ENCODE measurements at regions not wholly inside any gene's neighbourhood (a gene's known extent, or its start where the extent isn't known, plus 50 kb on each side); places are given as distances from the start of the nearest gene placed in this dataset.

- no peak overlapping the region for H3K4me3 ChIP-seq (ENCODE audit: low read length)
- no peak overlapping the region for H3K4me3 Mint-ChIP-seq
- 50% methylated on average over 1 of the region's 1 CpG for WGBS (ENCODE audit: insufficient coverage)
- intact Hi-C loops (cut with micrococcal nuclease) = no loop called here
- H3K27ac ChIP-seq (ENCODE audit: low read length) = no peak overlapping the region
- no peaks in the 10 kb centered on the region for H3K36me3 Mint-ChIP-seq
- ATAC-seq = no peak
- H3K27ac Mint-ChIP-seq = no peak overlapping the region
- H3K9me3 Mint-ChIP-seq = peaks cover 0 to 2% of the 10 kb centered on the region in 2 donors
- no peaks in the 10 kb centered on the region for H3K27me3 ChIP-seq (ENCODE audit: control insufficient read depth, insufficient read depth, low read length)
- no peak for DNase-seq
- H3K36me3 ChIP-seq (ENCODE audit: control insufficient read depth, insufficient read depth, low read length) = no peaks in the 10 kb centered on the region
- no peak for TF ChIP-seq CTCF (IDR thresholded peaks at IDR 0.05)
- no peaks in the 10 kb centered on the region for H3K9me3 ChIP-seq (ENCODE audit: control insufficient read depth, insufficient read depth, low read length)
- H3K4me1 ChIP-seq (ENCODE audit: control insufficient read depth, insufficient read depth, low read length) = no peaks in the 10 kb centered on the region
- no peaks in the 10 kb centered on the region for H3K4me1 Mint-ChIP-seq
- peaks cover 0 to 6% of the 10 kb centered on the region in 2 donors for H3K27me3 Mint-ChIP-seq (ENCODE audit: low read depth in 2 of 2)
These were observed 110.2 kb downstream of the ALX1 start for GRCh38 chr12:85390266-85390665.

- no peaks in the 10 kb centered on the region for H3K4me1 ChIP-seq (ENCODE audit: control insufficient read depth, insufficient read depth, low read length)
- ATAC-seq (no peak), DNase-seq (no peak)
- Mint-ChIP-seq H3K9me3 (peaks cover 0 to 2% of the 10 kb centered on the region in 2 donors), H3K4me1 (no peaks in the 10 kb centered on the region), H3K27me3 (ENCODE audit: low read depth in 2 of 2) (peaks cover 0 to 6% of the 10 kb centered on the region in 2 donors), H3K4me3 (no peak overlapping the region), H3K36me3 (no peaks in the 10 kb centered on the region), H3K27ac (no peak overlapping the region)
- no peak for TF ChIP-seq CTCF (IDR thresholded peaks at IDR 0.05)
- no peaks in the 10 kb centered on the region for H3K9me3 ChIP-seq (ENCODE audit: control insufficient read depth, insufficient read depth, low read length)
- no peaks in the 10 kb centered on the region for H3K27me3 ChIP-seq (ENCODE audit: control insufficient read depth, insufficient read depth, low read length)
- intact Hi-C loops (cut with micrococcal nuclease) = no loop called here
- no peaks in the 10 kb centered on the region for H3K36me3 ChIP-seq (ENCODE audit: control insufficient read depth, insufficient read depth, low read length)
- H3K27ac ChIP-seq (ENCODE audit: low read length) = no peak overlapping the region
- H3K4me3 ChIP-seq (ENCODE audit: low read length) = no peak overlapping the region
- WGBS (ENCODE audit: insufficient coverage) = 89% methylated on average over 1 of the region's 1 CpG
These were observed 112.5 kb downstream of the ALX1 start for GRCh38 chr12:85392508-85392907.

- no peaks in the 10 kb centered on the region for H3K27me3 ChIP-seq (ENCODE audit: control insufficient read depth, insufficient read depth, low read length)
These were observed 113.6 kb downstream of the ALX1 start for GRCh38 chr12:85393606-85394005.

More at GRCh38 chr12:85393606-85394005, 113.6 kb downstream of the ALX1 start:
- Histone ChIP-seq H3K4me3 (ENCODE audit: low read length) (no peak overlapping the region), H3K4me1 (ENCODE audit: control insufficient read depth, insufficient read depth, low read length) (no peaks in the 10 kb centered on the region), H3K9me3 (ENCODE audit: control insufficient read depth, insufficient read depth, low read length) (no peaks in the 10 kb centered on the region), H3K27ac (ENCODE audit: low read length) (no peak overlapping the region), H3K36me3 (ENCODE audit: control insufficient read depth, insufficient read depth, low read length) (no peaks in the 10 kb centered on the region)
- Mint-ChIP-seq H3K27ac (no peak overlapping the region), H3K36me3 (no peaks in the 10 kb centered on the region), H3K9me3 (no peaks in the 10 kb centered on the region), H3K27me3 (ENCODE audit: low read depth in 2 of 2) (peaks cover 0 to 2% of the 10 kb centered on the region in 2 donors), H3K4me1 (no peaks in the 10 kb centered on the region), H3K4me3 (no peak overlapping the region)
- DNase-seq (no peak), ATAC-seq (no peak)
- no peak for TF ChIP-seq CTCF (IDR thresholded peaks at IDR 0.05)
- intact Hi-C loops (cut with micrococcal nuclease) = no loop called here
